Fibroblast of lung (primary cell): ENCODE measurements at regions not wholly inside any gene's neighbourhood (a gene's known extent, or its start where the extent isn't known, plus 50 kb on each side); places are given as distances from the start of the nearest gene placed in this dataset.

ENCODE experiments used
- DNase-seq, 2 donors: peaks; one replicate each; pipeline versions ENCODE4 v3.0.0 to v3.0.0-alpha.2; 2010; ENCODE audit warnings: low read depth in 2 of 2
- H2AFZ ChIP-seq: 2 replicates; pipeline ENCODE4 v1.5.1; 2012; ENCODE audit warnings: low read length, control low read depth, inconsistent platforms
- H3K27ac ChIP-seq: 2 replicates; pipeline ENCODE4 v1.5.1; 2011; ENCODE audit warnings: low read length, control low read depth; ENCODE audit not compliant: insufficient read depth
- H3K27me3 ChIP-seq: 2 replicates; pipeline ENCODE4 v1.5.1; 2011; ENCODE audit warnings: mild to moderate bottlenecking, low read length; ENCODE audit not compliant: control insufficient read depth, insufficient read depth
- H3K36me3 ChIP-seq: 2 replicates; pipeline ENCODE4 v1.5.1; 2011; ENCODE audit warnings: low read length; ENCODE audit not compliant: control insufficient read depth, insufficient read depth
- H3K4me1 ChIP-seq: 2 replicates; pipeline ENCODE4 v1.5.1; 2011; ENCODE audit warnings: low read length; ENCODE audit not compliant: control insufficient read depth, insufficient read depth; ENCODE audit errors: extremely low read depth
- H3K4me2 ChIP-seq: 2 replicates; pipeline ENCODE4 v1.5.1; 2011; ENCODE audit warnings: low read length, control low read depth; ENCODE audit not compliant: insufficient read depth; ENCODE audit errors: extremely low read depth
- H3K4me3 ChIP-seq, 4 experiments: fragments of 200-600 bp in 1 of 4; sonication (generic) in 1 of 4; replicated peaks in 1 of 4; 2 replicates each; pipeline ENCODE4 v1.5.1; 2011 to 2016; ENCODE audit warnings: low read length in 4 of 4, low read depth in 3 of 4, mild to moderate bottlenecking in 3 of 4, control low read depth in 2 of 4, inconsistent platforms in 1 of 4, mixed read lengths in 1 of 4; ENCODE audit not compliant: insufficient read depth in 1 of 4; ENCODE audit errors: control extremely low read depth in 1 of 4
- H3K79me2 ChIP-seq: 2 replicates; pipeline ENCODE4 v1.5.1; 2012; ENCODE audit warnings: mild to moderate bottlenecking, low read length, inconsistent platforms; ENCODE audit not compliant: control insufficient read depth, insufficient read depth
- H3K9ac ChIP-seq: 2 replicates; pipeline ENCODE4 v1.5.1; 2011; ENCODE audit warnings: mild to moderate bottlenecking, low read length, control low read depth; ENCODE audit not compliant: insufficient read depth
- H3K9me3 ChIP-seq: 2 replicates; pipeline ENCODE4 v1.5.1; 2012; ENCODE audit warnings: low read depth, low read length; ENCODE audit not compliant: control insufficient read depth, insufficient read depth
- H4K20me1 ChIP-seq: 2 replicates; pipeline ENCODE4 v1.5.1; 2011; ENCODE audit warnings: low read length; ENCODE audit not compliant: control insufficient read depth, insufficient read depth; ENCODE audit errors: extremely low read depth
- EZH2 ChIP-seq: IDR thresholded peaks from 2 replicates; pipeline ENCODE4 v1.5.1; 2012; ENCODE audit warnings: low read length, control low read depth, mild to moderate bottlenecking; ENCODE audit errors: missing control alignments
- TF ChIP-seq, protein P1 (sequence below), 2 donors: IDR thresholded peaks in 1 of 2; conservative IDR thresholded peaks in 1 of 2; 1 replicate in 1 of 2; 2 replicates in 1 of 2; pipeline ENCODE4 v1.5.1; 2011 to 2012; ENCODE audit warnings: low read length in 2 of 2, control low read depth in 1 of 2, inconsistent platforms in 1 of 2, low read depth in 1 of 2, mild to moderate bottlenecking in 1 of 2

- H3K4me3 ChIP-seq = no peak overlapping the region
- H3K9ac ChIP-seq = no peak overlapping the region
- DNase-seq = no peak
- no peaks in the 10 kb centered on the region for H3K9me3 ChIP-seq
- no peaks in the 10 kb centered on the region for H3K27me3 ChIP-seq
- no peak overlapping the region for H3K4me2 ChIP-seq
- TF ChIP-seq, protein P1, sequence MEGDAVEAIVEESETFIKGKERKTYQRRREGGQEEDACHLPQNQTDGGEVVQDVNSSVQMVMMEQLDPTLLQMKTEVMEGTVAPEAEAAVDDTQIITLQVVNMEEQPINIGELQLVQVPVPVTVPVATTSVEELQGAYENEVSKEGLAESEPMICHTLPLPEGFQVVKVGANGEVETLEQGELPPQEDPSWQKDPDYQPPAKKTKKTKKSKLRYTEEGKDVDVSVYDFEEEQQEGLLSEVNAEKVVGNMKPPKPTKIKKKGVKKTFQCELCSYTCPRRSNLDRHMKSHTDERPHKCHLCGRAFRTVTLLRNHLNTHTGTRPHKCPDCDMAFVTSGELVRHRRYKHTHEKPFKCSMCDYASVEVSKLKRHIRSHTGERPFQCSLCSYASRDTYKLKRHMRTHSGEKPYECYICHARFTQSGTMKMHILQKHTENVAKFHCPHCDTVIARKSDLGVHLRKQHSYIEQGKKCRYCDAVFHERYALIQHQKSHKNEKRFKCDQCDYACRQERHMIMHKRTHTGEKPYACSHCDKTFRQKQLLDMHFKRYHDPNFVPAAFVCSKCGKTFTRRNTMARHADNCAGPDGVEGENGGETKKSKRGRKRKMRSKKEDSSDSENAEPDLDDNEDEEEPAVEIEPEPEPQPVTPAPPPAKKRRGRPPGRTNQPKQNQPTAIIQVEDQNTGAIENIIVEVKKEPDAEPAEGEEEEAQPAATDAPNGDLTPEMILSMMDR (conservative IDR thresholded peaks at IDR 0.05 in 1 of 2, IDR thresholded peaks at IDR 0.05 in 1 of 2; ENCODE audit: low read depth in 1 of 2, low read length in 2 of 2) = no peak
- TF ChIP-seq EZH2 = no peak
- no peaks in the 10 kb centered on the region for H4K20me1 ChIP-seq
- H3K4me1 ChIP-seq = no peaks in the 10 kb centered on the region
- no peak overlapping the region for H2AFZ ChIP-seq
- no peaks in the 10 kb centered on the region for H3K36me3 ChIP-seq
- no peak overlapping the region for H3K27ac ChIP-seq
- no peaks in the 10 kb centered on the region for H3K79me2 ChIP-seq
Measured at GRCh38 chr5:130995851-130996250, 169.2 kb downstream of the HINT1 start.

DNA sequence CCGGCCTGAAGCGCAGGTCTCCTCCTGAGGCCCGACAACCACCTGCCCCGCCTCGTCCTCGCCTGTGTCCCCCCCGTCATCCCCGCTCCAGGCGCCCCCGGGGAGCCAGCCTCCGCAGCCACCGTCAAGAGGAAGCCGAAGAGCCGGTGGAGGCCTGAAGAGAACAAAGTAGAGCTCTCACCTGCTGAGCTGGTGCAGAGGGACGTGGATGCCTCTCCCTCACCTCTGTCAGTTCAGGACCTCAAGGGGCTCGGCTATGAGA, 169.9 kb downstream of the HINT1 start:
- Histone ChIP-seq H4K20me1 (no peaks in the 10 kb centered on the region), H3K36me3 (no peaks in the 10 kb centered on the region), H3K4me1 (no peaks in the 10 kb centered on the region), H3K27ac (no peak overlapping the region), H3K79me2 (no peaks in the 10 kb centered on the region), H3K4me2 (no peak overlapping the region), H3K27me3 (no peaks in the 10 kb centered on the region), H2AFZ (no peak overlapping the region), H3K4me3 (no peak overlapping the region), H3K9me3 (no peaks in the 10 kb centered on the region), H3K9ac (no peak overlapping the region)
- no peak for TF ChIP-seq EZH2
- TF ChIP-seq, protein P1 (conservative IDR thresholded peaks at IDR 0.05 in 1 of 2, IDR thresholded peaks at IDR 0.05 in 1 of 2; ENCODE audit: low read depth in 1 of 2, low read length in 2 of 2) = no peak
- no peak for DNase-seq

DNA sequence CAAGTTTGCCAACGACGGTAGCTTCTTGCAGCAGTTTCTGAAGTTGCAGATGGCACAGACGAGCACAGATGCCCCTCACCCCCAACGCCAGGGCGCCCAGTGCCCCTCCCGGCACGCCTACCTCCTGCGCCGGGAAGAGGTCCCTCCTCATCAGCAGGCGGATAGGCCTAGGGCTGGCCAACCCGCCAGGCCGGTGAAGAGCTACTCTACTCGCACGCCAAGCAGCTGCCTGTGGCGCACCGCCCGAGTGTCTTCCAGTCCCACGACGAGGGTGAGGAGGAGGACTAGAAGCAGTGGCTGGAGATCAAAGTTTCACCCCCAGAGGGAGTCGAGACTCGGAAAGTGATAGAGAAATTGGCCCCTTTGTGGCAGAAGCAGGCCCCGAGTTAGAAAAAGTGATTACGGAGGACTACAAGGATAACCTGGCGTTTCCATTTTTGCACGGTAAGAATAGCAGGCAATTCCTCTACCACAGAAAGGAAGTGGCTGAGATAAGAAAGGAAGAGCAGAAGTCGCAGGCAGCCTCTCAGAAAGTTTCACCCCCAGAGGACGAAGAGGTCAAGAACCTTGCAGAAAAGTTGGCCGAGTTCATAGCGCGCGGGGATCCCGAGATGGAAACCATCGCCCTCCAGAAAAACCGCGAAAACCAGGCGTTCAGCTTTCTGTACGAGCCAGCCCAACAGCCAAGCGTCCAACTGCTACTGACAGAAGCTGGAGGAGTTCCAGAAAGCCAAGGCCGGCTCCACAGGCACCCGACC, 170.4 kb downstream of the HINT1 start:
- Histone ChIP-seq H4K20me1 (no peaks in the 10 kb centered on the region), H3K9ac (no peak overlapping the region), H2AFZ (no peak overlapping the region), H3K79me2 (no peaks in the 10 kb centered on the region), H3K27ac (no peak overlapping the region), H3K27me3 (no peaks in the 10 kb centered on the region), H3K4me1 (no peaks in the 10 kb centered on the region), H3K36me3 (no peaks in the 10 kb centered on the region), H3K9me3 (no peaks in the 10 kb centered on the region), H3K4me2 (no peak overlapping the region), H3K4me3 (no peak overlapping the region)
- TF ChIP-seq EZH2 = no peak
- TF ChIP-seq, protein P1 (conservative IDR thresholded peaks at IDR 0.05 in 1 of 2, IDR thresholded peaks at IDR 0.05 in 1 of 2; ENCODE audit: low read depth in 1 of 2, low read length in 2 of 2) = no peak
- no peak for DNase-seq
